ENCODE measurements at regions not wholly inside any gene's neighbourhood (a gene's known extent, or its start where the extent isn't known, plus 50 kb on each side); places are given as distances from the start of the nearest gene placed in this dataset.
"Not testable (repeated sequence)": the region's sequence is repeated elsewhere in the genome, so short reads cannot be mapped to it uniquely, and the experiment has no call there.

DNA sequence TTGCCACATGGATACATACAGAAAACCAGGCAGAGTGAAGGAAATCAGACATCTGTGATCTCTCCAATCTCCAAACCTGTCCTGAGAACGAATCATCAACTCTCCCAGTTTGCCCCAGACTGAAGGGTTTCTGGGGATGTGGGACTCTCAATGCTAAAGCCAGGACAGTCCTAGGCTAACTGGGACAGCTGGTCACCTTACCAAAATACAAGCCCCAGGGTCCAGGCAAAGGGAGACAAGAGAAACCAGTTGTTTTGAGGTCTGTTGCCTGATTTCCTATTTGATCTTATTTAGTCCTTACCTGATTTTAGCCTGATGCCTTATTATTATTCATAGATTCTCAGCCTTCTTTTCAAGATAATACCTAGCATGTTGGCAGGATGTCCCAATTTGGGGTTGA is 51.7 kb upstream of the TAC4 start:
- no peak overlapping the region for H2BK20ac ChIP-seq (ENCODE audit: low read depth, low read length)
- H3K56ac ChIP-seq (ENCODE audit: extremely low read depth, insufficient read depth, low read length), result no peak overlapping the region
- no peak overlapping the region for H3K23ac ChIP-seq (ENCODE audit: low read depth, low read length)
- no peaks in the 10 kb centered on the region for H3K9me3 ChIP-seq (ENCODE audit: control insufficient read depth, insufficient read depth, low read length)
- no peak overlapping the region for H3K9ac ChIP-seq (ENCODE audit: low read depth, low read length)
- H3K27me3 ChIP-seq (ENCODE audit: control insufficient read depth, insufficient read depth, low read length), result peaks cover 96% of the 10 kb centered on the region
- no peak overlapping the region for H3K18ac ChIP-seq (ENCODE audit: low read depth, low read length)
- DNase-seq (no peak), ATAC-seq (ENCODE audit: low read depth) (no peak)
- H4K5ac ChIP-seq (ENCODE audit: low read depth, low read length), result no peak overlapping the region
- intact Hi-C loops (cut with micrococcal nuclease) (no loop called here), dilution Hi-C loops (cut with HindIII; ENCODE audit: low sequenced_read_pairs, unreplicated experiment) (no loop called here), in situ Hi-C loops (cut with MboI; ENCODE audit: low sequenced_read_pairs) (loop anchor here (25.0 kb wide), 1 partner anchor 413 kb away; no protein-coding TSS in a partner anchor)
- POLR2A ChIA-PET (ENCODE audit: unreplicated experiment), result no interaction called here
- H2BK15ac ChIP-seq (ENCODE audit: low read depth, low read length), result no peak overlapping the region
- WGBS, 2 experiments (ENCODE audit: extremely low coverage in 2 of 2, insufficient read length in 1 of 2), result no CpG with 5 or more reads among the region's 1 CpG
- H2BK5ac ChIP-seq (ENCODE audit: low read depth, low read length, poor library complexity, severe bottlenecking), result no peak overlapping the region
- no peak for TF ChIP-seq CEBPB (IDR thresholded peaks at IDR 0.05; ENCODE audit: low read depth, low read length)
- TF ChIP-seq MXI1 (IDR thresholded peaks at IDR 0.05; ENCODE audit: borderline replicate concordance, low read depth, low read length), result no peak
- TF ChIP-seq MAZ (IDR thresholded peaks at IDR 0.05; ENCODE audit: borderline replicate concordance, low read depth, low read length), result no peak
- TF ChIP-seq, protein P1, sequence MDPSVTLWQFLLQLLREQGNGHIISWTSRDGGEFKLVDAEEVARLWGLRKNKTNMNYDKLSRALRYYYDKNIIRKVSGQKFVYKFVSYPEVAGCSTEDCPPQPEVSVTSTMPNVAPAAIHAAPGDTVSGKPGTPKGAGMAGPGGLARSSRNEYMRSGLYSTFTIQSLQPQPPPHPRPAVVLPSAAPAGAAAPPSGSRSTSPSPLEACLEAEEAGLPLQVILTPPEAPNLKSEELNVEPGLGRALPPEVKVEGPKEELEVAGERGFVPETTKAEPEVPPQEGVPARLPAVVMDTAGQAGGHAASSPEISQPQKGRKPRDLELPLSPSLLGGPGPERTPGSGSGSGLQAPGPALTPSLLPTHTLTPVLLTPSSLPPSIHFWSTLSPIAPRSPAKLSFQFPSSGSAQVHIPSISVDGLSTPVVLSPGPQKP (IDR thresholded peaks at IDR 0.05; ENCODE audit: borderline replicate concordance, low read depth, low read length), result no peak
- no peak for TF ChIP-seq CHD1 (IDR thresholded peaks at IDR 0.05; ENCODE audit: low read depth, low read length)
- no peak overlapping the region for H4K8ac ChIP-seq (ENCODE audit: low read depth in 2 of 2, low read length in 2 of 2)
- no peaks in the 10 kb centered on the region for H3K4me1 ChIP-seq (ENCODE audit: control insufficient read depth, insufficient read depth, low read length)
- no peak overlapping the region for H3K4me3 ChIP-seq (ENCODE audit: insufficient read depth, low read depth, low read length)
- no peaks in the 10 kb centered on the region for H3K9me1 ChIP-seq (ENCODE audit: insufficient read depth, low read length)
- no TSS peak for BruUV-seq (replicated peaks)
- H2AK9ac ChIP-seq (replicated peaks; ENCODE audit: low read depth, low read length, poor library complexity), result no peak overlapping the region
- H2AFZ ChIP-seq (replicated peaks; ENCODE audit: low read length, poor library complexity), result no peak overlapping the region
- no peak overlapping the region for H3K4me2 ChIP-seq (ENCODE audit: low read depth, low read length)
- H3K79me1 ChIP-seq (ENCODE audit: low read depth in 1 of 2, low read length in 2 of 2), result no peaks in the 10 kb centered on the region
- no peaks in the 10 kb centered on the region for H4K20me1 ChIP-seq (ENCODE audit: insufficient read depth, low read length)
- no peak overlapping the region for H2BK120ac ChIP-seq (ENCODE audit: low read depth, low read length)
- no peak overlapping the region for H3K14ac ChIP-seq (replicated peaks; ENCODE audit: low read depth, low read length)
- no peak overlapping the region for H3K4ac ChIP-seq (ENCODE audit: low read depth, low read length)
- no peak overlapping the region for H4K91ac ChIP-seq (ENCODE audit: insufficient read depth, low read depth, low read length)
- H2AK5ac ChIP-seq (ENCODE audit: low read depth, low read length), result no peak overlapping the region
- no peaks in the 10 kb centered on the region for H3K36me3 ChIP-seq (ENCODE audit: control insufficient read depth, insufficient read depth, low read length)
- no peak overlapping the region for H3K27ac ChIP-seq (ENCODE audit: insufficient read depth, low read length)
- CTCF ChIA-PET, result no interaction called here

DNA sequence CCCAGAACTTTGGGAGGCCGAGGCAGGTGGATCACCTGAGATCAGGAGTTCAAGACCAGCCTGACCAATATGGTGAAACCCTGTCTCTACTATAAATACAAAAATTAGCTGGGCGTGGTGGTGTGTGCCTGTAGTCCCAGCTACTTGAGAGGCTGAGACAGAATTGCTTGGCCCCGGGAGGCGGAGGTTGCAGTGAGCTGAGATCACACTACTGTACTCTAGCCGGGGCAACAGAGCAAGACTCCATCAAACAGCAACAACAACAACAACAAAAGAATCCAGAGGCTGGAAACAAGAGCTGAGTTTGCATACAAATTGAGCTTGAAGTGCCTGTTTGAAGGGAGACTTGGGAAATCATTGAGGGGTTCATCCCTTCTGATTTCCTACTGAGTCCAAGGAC is 52.9 kb upstream of the TAC4 start:
- WGBS, 2 experiments (ENCODE audit: extremely low coverage in 2 of 2, insufficient read length in 1 of 2), result no CpG with 5 or more reads among the region's 5 CpGs
- H2BK120ac ChIP-seq (ENCODE audit: low read depth, low read length); H3K14ac ChIP-seq (replicated peaks; ENCODE audit: low read depth, low read length); H2AK9ac ChIP-seq (replicated peaks; ENCODE audit: low read depth, low read length, poor library complexity); H3K36me3 ChIP-seq (ENCODE audit: control insufficient read depth, insufficient read depth, low read length); POLR2A ChIA-PET (ENCODE audit: unreplicated experiment); H3K9me3 ChIP-seq (ENCODE audit: control insufficient read depth, insufficient read depth, low read length); BruUV-seq (replicated peaks); CTCF ChIA-PET; dilution Hi-C loops (cut with HindIII; ENCODE audit: low sequenced_read_pairs, unreplicated experiment); H4K5ac ChIP-seq (ENCODE audit: low read depth, low read length); in situ Hi-C loops (cut with MboI; ENCODE audit: low sequenced_read_pairs); H2AK5ac ChIP-seq (ENCODE audit: low read depth, low read length); H3K27ac ChIP-seq (ENCODE audit: insufficient read depth, low read length); H3K4me3 ChIP-seq (ENCODE audit: insufficient read depth, low read depth, low read length); H3K18ac ChIP-seq (ENCODE audit: low read depth, low read length); DNase-seq; H4K20me1 ChIP-seq (ENCODE audit: insufficient read depth, low read length); H3K23ac ChIP-seq (ENCODE audit: low read depth, low read length); H4K91ac ChIP-seq (ENCODE audit: insufficient read depth, low read depth, low read length); H3K56ac ChIP-seq (ENCODE audit: extremely low read depth, insufficient read depth, low read length); H3K4ac ChIP-seq (ENCODE audit: low read depth, low read length); H2AFZ ChIP-seq (replicated peaks; ENCODE audit: low read length, poor library complexity); H3K4me1 ChIP-seq (ENCODE audit: control insufficient read depth, insufficient read depth, low read length); H4K8ac ChIP-seq (ENCODE audit: low read depth in 2 of 2, low read length in 2 of 2); H2BK20ac ChIP-seq (ENCODE audit: low read depth, low read length); ATAC-seq (ENCODE audit: low read depth); H3K4me2 ChIP-seq (ENCODE audit: low read depth, low read length); H2BK15ac ChIP-seq (ENCODE audit: low read depth, low read length); H3K9ac ChIP-seq (ENCODE audit: low read depth, low read length); H2BK5ac ChIP-seq (ENCODE audit: low read depth, low read length, poor library complexity, severe bottlenecking); intact Hi-C loops (cut with micrococcal nuclease); H3K79me1 ChIP-seq (ENCODE audit: low read depth in 1 of 2, low read length in 2 of 2); H3K9me1 ChIP-seq (ENCODE audit: insufficient read depth, low read length): not testable (repeated sequence)
- H3K27me3 ChIP-seq (ENCODE audit: control insufficient read depth, insufficient read depth, low read length), result peaks cover 96% of the 10 kb centered on the region

All from IMR-90 (cell line).